Thyroid gland (tissue), 4 donors: ENCODE measurements at regions not wholly inside any gene's neighbourhood (a gene's known extent, or its start where the extent isn't known, plus 50 kb on each side); places are given as distances from the start of the nearest gene placed in this dataset.
A peak's percentile ranks its signal among the peaks of the same experiment; 100 is the strongest.
"Not testable (repeated sequence)": the region's sequence is repeated elsewhere in the genome, so short reads cannot be mapped to it uniquely, and the experiment has no call there.

ENCODE experiments used
- DNase-seq, 2 donors: peaks; one replicate each; pipeline ENCODE4 v3.0.0-alpha.2; 2019
- H3K27ac ChIP-seq, 3 donors: fragments of 200-600 bp; sonication (generic); 1 replicate in 2 of 3; 2 replicates in 1 of 3; pipeline ENCODE4 v1.5.1; 2016 to 2019; ENCODE audit warnings: mild to moderate bottlenecking in 1 of 3, moderate library complexity in 1 of 3
- H3K27me3 ChIP-seq: fragments of 200-600 bp; sonication (generic); one replicate; pipeline ENCODE4 v1.5.1; 2019
- H3K36me3 ChIP-seq, 2 donors: fragments of 200-600 bp; sonication (generic); one replicate each; pipeline ENCODE4 v1.5.1; 2016 to 2019
- H3K4me1 ChIP-seq, 2 donors: fragments of 200-600 bp; sonication (generic); one replicate each; pipeline ENCODE4 v1.5.1; 2017 to 2019
- H3K4me3 ChIP-seq, 3 donors: fragments of 200-600 bp; sonication (generic); replicated peaks in 1 of 3; 1 replicate in 2 of 3; 2 replicates in 1 of 3; pipeline ENCODE4 v1.5.1; 2016; ENCODE audit warnings: mild to moderate bottlenecking in 1 of 3
- H3K9me3 ChIP-seq: fragments of 200-600 bp; sonication (generic); one replicate; pipeline ENCODE4 v1.5.1; 2017
- POLR2A ChIP-seq, 2 donors: fragments of 450-650 bp; IDR thresholded peaks; one replicate each; pipeline ENCODE4 v1.6.1; 2017; ENCODE audit warnings: antibody characterized with exemption in 2 of 2, mild to moderate bottlenecking in 2 of 2, moderate library complexity in 1 of 2
- WGBS, 2 donors: methylation state at CpG; one replicate each; pipeline ENCODE4 v1.1.5; 2017; 5-methylcytosine and 5-hydroxymethylcytosine counted together
- intact Hi-C: fragments of 100-400 bp; cut with DNase I; formaldehyde crosslinking; loops from one replicate; pipeline ENCODE4 v1.15.1; 2023
- TF ChIP-seq, protein P1 (sequence below), 6 experiments: fragments of 200-600 bp in 3 of 6; fragments of 450-650 bp in 3 of 6; sonication (generic) in 3 of 6; IDR thresholded peaks; one replicate each; pipeline ENCODE4 v1.5.1; 2016 to 2019; ENCODE audit warnings: antibody characterized with exemption in 6 of 6, mild to moderate bottlenecking in 2 of 6, inconsistent platforms in 1 of 6, moderate library complexity in 1 of 6

DNA sequence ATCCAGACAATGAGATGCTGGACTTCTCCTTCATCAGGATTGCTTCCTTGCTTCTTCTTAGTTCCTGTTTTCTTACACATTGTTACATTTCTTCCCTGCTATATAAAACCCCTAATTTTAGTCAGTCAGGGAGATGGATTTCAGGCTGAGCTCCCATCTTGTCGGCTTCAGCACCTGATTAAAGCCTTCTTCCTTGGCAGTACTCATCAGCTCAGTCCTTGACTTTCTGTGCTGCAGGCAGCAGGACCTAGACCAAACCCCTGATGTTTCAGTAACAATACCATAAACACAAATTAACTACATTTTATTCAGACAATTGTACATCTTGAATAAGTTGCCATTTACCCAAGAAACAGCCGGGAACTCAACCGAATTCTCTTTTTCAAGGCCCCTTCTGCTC, 156.4 kb upstream of the RREB1 start:
- Histone ChIP-seq H3K27me3 (no peaks in the 10 kb centered on the region), H3K4me3 (no peak overlapping the region), H3K36me3 (no peaks in the 10 kb centered on the region), H3K27ac (no peak overlapping the region), H3K4me1 (peaks cover 5 to 7% of the 10 kb centered on the region in 2 donors), H3K9me3 (no peaks in the 10 kb centered on the region)
- DNase-seq, result no peak
- WGBS, 2 donors, result 91 to 92% methylated on average over 3 of the region's 3 CpGs
- TF ChIP-seq, protein P1, sequence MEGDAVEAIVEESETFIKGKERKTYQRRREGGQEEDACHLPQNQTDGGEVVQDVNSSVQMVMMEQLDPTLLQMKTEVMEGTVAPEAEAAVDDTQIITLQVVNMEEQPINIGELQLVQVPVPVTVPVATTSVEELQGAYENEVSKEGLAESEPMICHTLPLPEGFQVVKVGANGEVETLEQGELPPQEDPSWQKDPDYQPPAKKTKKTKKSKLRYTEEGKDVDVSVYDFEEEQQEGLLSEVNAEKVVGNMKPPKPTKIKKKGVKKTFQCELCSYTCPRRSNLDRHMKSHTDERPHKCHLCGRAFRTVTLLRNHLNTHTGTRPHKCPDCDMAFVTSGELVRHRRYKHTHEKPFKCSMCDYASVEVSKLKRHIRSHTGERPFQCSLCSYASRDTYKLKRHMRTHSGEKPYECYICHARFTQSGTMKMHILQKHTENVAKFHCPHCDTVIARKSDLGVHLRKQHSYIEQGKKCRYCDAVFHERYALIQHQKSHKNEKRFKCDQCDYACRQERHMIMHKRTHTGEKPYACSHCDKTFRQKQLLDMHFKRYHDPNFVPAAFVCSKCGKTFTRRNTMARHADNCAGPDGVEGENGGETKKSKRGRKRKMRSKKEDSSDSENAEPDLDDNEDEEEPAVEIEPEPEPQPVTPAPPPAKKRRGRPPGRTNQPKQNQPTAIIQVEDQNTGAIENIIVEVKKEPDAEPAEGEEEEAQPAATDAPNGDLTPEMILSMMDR (IDR thresholded peaks at IDR 0.05), result no peak
- TF ChIP-seq POLR2A (IDR thresholded peaks at IDR 0.05), result no peak
- intact Hi-C loops, result no loop called here

DNA sequence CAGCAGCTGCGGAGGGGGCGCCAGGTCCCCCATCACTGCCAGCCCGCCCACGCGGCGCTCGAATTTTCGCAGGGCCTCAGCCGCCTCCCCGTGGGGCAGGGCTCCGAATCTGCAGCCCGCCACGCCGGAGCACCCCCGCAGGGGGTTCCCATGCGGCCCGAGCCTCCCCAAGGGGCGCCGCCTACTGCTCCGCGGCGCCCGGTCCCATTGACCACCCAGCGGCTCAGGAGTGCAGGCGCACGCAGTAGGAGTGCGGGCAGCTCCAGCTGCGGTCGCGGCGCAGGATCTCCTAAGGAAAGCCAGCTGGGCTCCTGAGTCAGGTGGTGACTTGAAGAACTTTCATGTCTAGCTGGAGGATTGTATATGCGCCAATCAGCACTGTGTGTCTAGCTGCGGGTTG, 155.3 kb upstream of the RREB1 start:
- TF ChIP-seq, protein P1 (IDR thresholded peaks at IDR 0.05), result no peak
- TF ChIP-seq POLR2A (IDR thresholded peaks at IDR 0.05), result no peak
- Histone ChIP-seq H3K36me3 (no peaks in the 10 kb centered on the region), H3K4me1 (peaks cover 0 to 2% of the 10 kb centered on the region in 2 donors), H3K9me3 (no peaks in the 10 kb centered on the region), H3K27ac (no peak overlapping the region), H3K27me3 (no peaks in the 10 kb centered on the region), H3K4me3 (no peak overlapping the region)
- 90 to 98% methylated on average over 16 to 28 of the region's 33 CpGs for WGBS, 2 donors
- DNase-seq, result no peak
- intact Hi-C loops, result no loop called here

DNA sequence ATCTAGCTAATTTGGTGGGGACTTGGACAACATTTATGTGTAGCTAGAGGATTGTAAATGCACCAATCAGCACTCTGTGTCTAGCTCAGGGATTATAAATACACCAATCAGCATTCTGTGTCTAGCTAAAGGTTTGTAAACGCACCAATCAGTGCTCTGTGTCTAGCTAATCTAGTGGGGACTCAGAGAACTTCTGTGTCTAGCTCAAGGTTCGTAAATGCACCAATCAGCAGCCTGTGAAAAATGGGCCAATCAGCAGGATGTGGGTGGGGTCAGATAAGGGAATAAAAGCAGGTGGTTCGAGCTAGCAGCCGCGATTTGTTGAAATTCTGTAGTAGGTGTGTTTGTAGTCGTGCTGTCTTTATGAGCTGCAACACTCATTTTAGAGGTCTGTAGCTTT, 154.8 kb upstream of the RREB1 start:
- H3K9me3 ChIP-seq, H3K27me3 ChIP-seq, H3K4me1 ChIP-seq, DNase-seq, intact Hi-C loops, H3K27ac ChIP-seq, H3K36me3 ChIP-seq, H3K4me3 ChIP-seq: not testable (repeated sequence)
- 94 to 96% methylated on average over 6 of the region's 6 CpGs for WGBS, 2 donors

DNA sequence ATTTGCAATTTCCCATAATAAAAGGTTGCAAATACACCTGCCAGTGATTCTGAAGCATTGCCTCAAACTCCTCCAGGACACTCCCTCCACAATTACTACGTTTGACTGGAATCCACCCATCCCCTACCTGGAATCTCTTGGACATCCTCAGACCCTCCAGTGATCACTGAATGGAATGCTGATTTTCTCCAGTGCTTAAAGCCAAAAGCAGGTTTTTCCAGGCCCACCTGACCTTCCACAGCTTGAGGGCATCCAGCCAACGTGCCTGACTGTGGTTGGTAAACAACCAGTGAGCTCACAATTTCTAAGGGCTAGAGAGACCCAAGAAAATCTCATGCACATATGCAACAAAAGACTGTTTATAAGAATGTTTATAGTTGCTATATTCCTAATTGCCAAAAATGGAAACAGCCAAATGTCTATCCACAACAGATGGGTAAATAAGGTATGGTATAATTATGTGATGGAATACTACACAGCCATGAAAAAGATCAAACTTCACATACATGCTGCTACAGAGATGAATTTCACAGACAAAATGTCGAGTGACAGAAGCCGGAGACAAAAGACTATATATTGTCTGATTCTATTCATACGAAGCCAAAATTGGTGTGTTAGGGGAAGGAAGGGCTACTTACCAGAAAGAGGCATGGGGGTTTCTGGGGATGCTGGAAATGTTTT, 147.1 kb upstream of the RREB1 start:
- Histone ChIP-seq H3K27me3 (no peaks in the 10 kb centered on the region), H3K4me1 (peaks cover 0 to 26% of the 10 kb centered on the region in 2 donors), H3K4me3 (no peak overlapping the region), H3K36me3 (no peaks in the 10 kb centered on the region), H3K27ac (peak overlapping the region; percentile 60 to 81 (median 73)), H3K9me3 (no peaks in the 10 kb centered on the region)
- TF ChIP-seq, protein P1 (IDR thresholded peaks at IDR 0.05), result no peak
- no peak for TF ChIP-seq POLR2A (IDR thresholded peaks at IDR 0.05)
- WGBS, 2 donors, result 60 to 63% methylated on average over 5 of the region's 5 CpGs
- intact Hi-C loops, result no loop called here
- peak; percentile 93 to 96 for DNase-seq

DNA sequence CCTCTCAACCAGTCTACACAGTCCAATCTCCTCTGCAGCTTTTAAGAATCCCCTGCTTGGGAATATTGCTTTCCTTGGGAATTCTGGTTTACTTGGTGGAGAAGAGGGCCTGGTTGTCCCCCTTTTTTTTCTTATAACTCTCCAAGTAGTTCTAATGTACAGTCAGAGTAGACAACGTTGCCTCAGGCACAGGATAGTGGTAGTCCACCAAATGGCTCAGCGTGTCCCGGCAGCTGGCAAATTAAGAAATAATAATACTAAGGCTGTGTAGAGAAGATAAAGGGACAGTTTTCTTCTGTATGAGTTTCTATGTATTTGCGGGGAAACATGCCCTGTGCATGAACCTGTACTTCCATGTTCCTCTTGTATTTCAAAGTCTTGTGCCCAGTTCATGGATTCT, 145.7 kb upstream of the RREB1 start:
- Histone ChIP-seq H3K9me3 (no peaks in the 10 kb centered on the region), H3K36me3 (no peaks in the 10 kb centered on the region), H3K4me1 (peaks cover 0 to 26% of the 10 kb centered on the region in 2 donors), H3K27ac (peak overlapping the region in 2 of 3 donors; percentile 73 to 81), H3K27me3 (no peaks in the 10 kb centered on the region), H3K4me3 (no peak overlapping the region)
- intact Hi-C loops, result no loop called here
- DNase-seq, result no peak
- WGBS, 2 donors, result 82 to 96% methylated on average over 4 of the region's 4 CpGs
- TF ChIP-seq, protein P1 (IDR thresholded peaks at IDR 0.05), result no peak
- TF ChIP-seq POLR2A (IDR thresholded peaks at IDR 0.05), result no peak
